NCI-H2029 (cell line): ENCODE measurements at regions not wholly inside any gene's neighbourhood (a gene's known extent, or its start where the extent isn't known, plus 50 kb on each side); places are given as distances from the start of the nearest gene placed in this dataset.
A peak's percentile ranks its signal among the peaks of the same experiment; 100 is the strongest.

ENCODE experiments used
- DNase-seq: peaks from one replicate; lab custom pipeline; 2025; lab: John Stamatoyannopoulos, UW

GRCh38 chr7:106196460-106197021, 84.4 kb upstream of the SYPL1 start:
- no peak for DNase-seq

GRCh38 chr7:106193661-106194060, 81.5 kb upstream of the SYPL1 start:
- no peak for DNase-seq

GRCh38 chr7:106190589-106191330, 78.6 kb upstream of the SYPL1 start:
- DNase-seq: no peak

- DNase-seq: no peak
Observed at GRCh38 chr7:106187613-106188350, 75.7 kb upstream of the SYPL1 start.

GRCh38 chr7:106185719-106186118, 73.6 kb upstream of the SYPL1 start:
- no peak for DNase-seq

GRCh38 chr7:106183952-106184351, 71.8 kb upstream of the SYPL1 start:
- DNase-seq: no peak

GRCh38 chr7:106182904-106183303, 70.8 kb upstream of the SYPL1 start:
- DNase-seq: no peak

- DNase-seq: no peak
Observed at GRCh38 chr7:106181658-106182265, 69.7 kb upstream of the SYPL1 start.

GRCh38 chr7:106180721-106181120, 68.6 kb upstream of the SYPL1 start:
- DNase-seq: no peak

- DNase-seq: no peak
Observed at GRCh38 chr7:106179256-106179655, 67.1 kb upstream of the SYPL1 start.

- DNase-seq: peak; percentile 16
Observed at GRCh38 chr7:106178593-106179134, 66.6 kb upstream of the SYPL1 start.

GRCh38 chr7:106177738-106178592, 65.9 kb upstream of the SYPL1 start:
- no peak for DNase-seq

- DNase-seq: no peak
Observed at GRCh38 chr7:106177300-106177690, 65.2 kb upstream of the SYPL1 start.

- peak; percentile 50 for DNase-seq
Observed at GRCh38 chr7:106176414-106177299, 64.5 kb upstream of the SYPL1 start.

GRCh38 chr7:106175507-106175906, 63.4 kb upstream of the SYPL1 start:
- DNase-seq: peak; percentile 5

- DNase-seq: no peak
Observed at GRCh38 chr7:106170651-106171050, 58.5 kb upstream of the SYPL1 start.

- DNase-seq: no peak
Observed at GRCh38 chr7:106169821-106170610, 57.9 kb upstream of the SYPL1 start.

GRCh38 chr7:106167439-106168136, 55.5 kb upstream of the SYPL1 start:
- no peak for DNase-seq
